MM.1S (cell line): ENCODE measurements at regions not wholly inside any gene's neighbourhood (a gene's known extent, or its start where the extent isn't known, plus 50 kb on each side); places are given as distances from the start of the nearest gene placed in this dataset.

Experiments used
- DNase-seq: peaks from one replicate; pipeline ENCODE4 v3.0.0-alpha.2; 2015
- H2AFZ ChIP-seq: fragments of 300-600 bp; sonication (generic); 2 replicates; pipeline ENCODE4 v1.6.0; 2016; ENCODE audit warnings: antibody characterized with exemption, low read length
- H3F3A ChIP-seq: fragments of 300-600 bp; sonication (generic); 2 replicates; pipeline ENCODE4 v1.6.1; 2016; ENCODE audit warnings: mild to moderate bottlenecking, antibody characterized with exemption, low read length, moderate library complexity, mixed read lengths; ENCODE audit not compliant: insufficient read depth
- H3K27ac ChIP-seq: fragments of 300-600 bp; sonication (generic); 2 replicates; pipeline ENCODE4 v1.5.1; 2016; ENCODE audit warnings: mild to moderate bottlenecking, low read length
- H3K27me3 ChIP-seq: fragments of 300-600 bp; sonication (generic); replicated peaks from 2 replicates; pipeline ENCODE4 v1.6.0; 2016; ENCODE audit warnings: low read length; ENCODE audit not compliant: insufficient read depth
- H3K36me3 ChIP-seq: fragments of 300-600 bp; sonication (generic); replicated peaks from 2 replicates; pipeline ENCODE4 v1.6.1; 2016; ENCODE audit warnings: mild to moderate bottlenecking, low read length, mixed read lengths; ENCODE audit not compliant: insufficient read depth
- H3K4me1 ChIP-seq: fragments of 300-600 bp; sonication (generic); 2 replicates; pipeline ENCODE4 v1.6.1; 2016; ENCODE audit warnings: low read length, mixed read lengths
- H3K4me2 ChIP-seq: fragments of 300-600 bp; sonication (generic); 2 replicates; pipeline ENCODE4 v1.6.0; 2016; ENCODE audit warnings: low read depth, low read length
- H3K4me3 ChIP-seq: fragments of 300-600 bp; sonication (generic); 2 replicates; pipeline ENCODE4 v1.5.1; 2016; ENCODE audit warnings: low read length, mixed read lengths
- H3K79me2 ChIP-seq: fragments of 300-600 bp; sonication (generic); 2 replicates; pipeline ENCODE4 v1.6.1; 2016; ENCODE audit warnings: mixed run types, low read length, mixed read lengths
- H3K9ac ChIP-seq: fragments of 300-600 bp; sonication (generic); 2 replicates; pipeline ENCODE4 v1.6.1; 2016; ENCODE audit warnings: low read length, mixed read lengths
- H3K9me2 ChIP-seq: fragments of 300-600 bp; sonication (generic); replicated peaks from 2 replicates; pipeline ENCODE4 v1.6.1; 2016; ENCODE audit warnings: mild to moderate bottlenecking, low read length, mixed read lengths; ENCODE audit not compliant: insufficient read depth
- H3K9me3 ChIP-seq: fragments of 300-600 bp; sonication (generic); replicated peaks from 2 replicates; pipeline ENCODE4 v1.6.1; 2016; ENCODE audit warnings: mild to moderate bottlenecking, low read length, mixed read lengths; ENCODE audit not compliant: insufficient read depth
- H4K20me1 ChIP-seq: fragments of 300-600 bp; sonication (generic); 2 replicates; pipeline ENCODE4 v1.6.1; 2016; ENCODE audit warnings: mild to moderate bottlenecking, low read length, moderate library complexity, mixed read lengths; ENCODE audit not compliant: insufficient read depth
- CTCF ChIP-seq: fragments of 300-600 bp; sonication (generic); IDR thresholded peaks from 2 replicates; pipeline ENCODE4 v1.5.1; 2016; ENCODE audit warnings: antibody characterized with exemption, low read length, mixed read lengths
- EZH2 ChIP-seq: fragments of 300-600 bp; sonication (generic); optimal IDR thresholded peaks from 2 replicates; pipeline ENCODE3; 2017; ENCODE audit warnings: low read depth, mild to moderate bottlenecking, antibody characterized with exemption, low read length, mixed read lengths
- EZH2phosphoT487 ChIP-seq: fragments of 300-600 bp; sonication (generic); IDR thresholded peaks from 2 replicates; pipeline ENCODE4 v1.6.1; 2018; ENCODE audit warnings: antibody characterized with exemption, low read length

GRCh38 chr2:120968307-120969015, 232.8 kb downstream of the GLI2 start:
- Histone ChIP-seq H3K36me3 (no peaks in the 10 kb centered on the region), H2AFZ (no peak overlapping the region), H3K4me2 (no peak overlapping the region)

GRCh38 chr2:120969613-120970355, 234.1 kb downstream of the GLI2 start:
- no peaks in the 10 kb centered on the region for H3F3A ChIP-seq
- no peaks in the 10 kb centered on the region for H4K20me1 ChIP-seq
- no peaks in the 10 kb centered on the region for H3K9me3 ChIP-seq
- no peak overlapping the region for H3K9ac ChIP-seq
- H3K27ac ChIP-seq, result no peak overlapping the region
- DNase-seq, result no peak
- H3K4me1 ChIP-seq, result no peaks in the 10 kb centered on the region
- H3K27me3 ChIP-seq, result no peaks in the 10 kb centered on the region
- no peaks in the 10 kb centered on the region for H3K9me2 ChIP-seq
- no peak overlapping the region for H2AFZ ChIP-seq
- TF ChIP-seq EZH2 (no peak), CTCF (no peak), EZH2phosphoT487 (no peak)
- H3K4me2 ChIP-seq, result no peak overlapping the region
- no peak overlapping the region for H3K4me3 ChIP-seq
- no peaks in the 10 kb centered on the region for H3K36me3 ChIP-seq
- H3K79me2 ChIP-seq, result no peaks in the 10 kb centered on the region

More at GRCh38 chr2:120968307-120969015, 232.8 kb downstream of the GLI2 start:
- Histone ChIP-seq H3K9me2 (no peaks in the 10 kb centered on the region), H4K20me1 (no peaks in the 10 kb centered on the region), H3K4me3 (no peak overlapping the region), H3K27me3 (no peaks in the 10 kb centered on the region), H3K9me3 (no peaks in the 10 kb centered on the region), H3F3A (no peaks in the 10 kb centered on the region), H3K9ac (no peak overlapping the region), H3K27ac (no peak overlapping the region), H3K4me1 (no peaks in the 10 kb centered on the region), H3K79me2 (no peaks in the 10 kb centered on the region)
- TF ChIP-seq EZH2, result no peak
- no peak for TF ChIP-seq EZH2phosphoT487
- TF ChIP-seq CTCF, result no peak
- DNase-seq, result no peak

- no peaks in the 10 kb centered on the region for H3K36me3 ChIP-seq
Measured at GRCh38 chr2:120971866-120972265, 236.2 kb downstream of the GLI2 start.

More at GRCh38 chr2:120971866-120972265, 236.2 kb downstream of the GLI2 start:
- Histone ChIP-seq H3K4me1 (no peaks in the 10 kb centered on the region), H3K79me2 (no peaks in the 10 kb centered on the region), H3F3A (no peaks in the 10 kb centered on the region), H3K9ac (no peak overlapping the region), H3K27ac (no peak overlapping the region), H2AFZ (no peak overlapping the region), H3K9me3 (no peaks in the 10 kb centered on the region), H3K4me3 (no peak overlapping the region), H3K27me3 (no peaks in the 10 kb centered on the region), H4K20me1 (no peaks in the 10 kb centered on the region), H3K9me2 (no peaks in the 10 kb centered on the region), H3K4me2 (no peak overlapping the region)
- no peak for DNase-seq
- no peak for TF ChIP-seq CTCF
- TF ChIP-seq EZH2, result no peak
- no peak for TF ChIP-seq EZH2phosphoT487
